ENCODE measurements at regions not wholly inside any gene's neighbourhood (a gene's known extent, or its start where the extent isn't known, plus 50 kb on each side); places are given as distances from the start of the nearest gene placed in this dataset.

DNA sequence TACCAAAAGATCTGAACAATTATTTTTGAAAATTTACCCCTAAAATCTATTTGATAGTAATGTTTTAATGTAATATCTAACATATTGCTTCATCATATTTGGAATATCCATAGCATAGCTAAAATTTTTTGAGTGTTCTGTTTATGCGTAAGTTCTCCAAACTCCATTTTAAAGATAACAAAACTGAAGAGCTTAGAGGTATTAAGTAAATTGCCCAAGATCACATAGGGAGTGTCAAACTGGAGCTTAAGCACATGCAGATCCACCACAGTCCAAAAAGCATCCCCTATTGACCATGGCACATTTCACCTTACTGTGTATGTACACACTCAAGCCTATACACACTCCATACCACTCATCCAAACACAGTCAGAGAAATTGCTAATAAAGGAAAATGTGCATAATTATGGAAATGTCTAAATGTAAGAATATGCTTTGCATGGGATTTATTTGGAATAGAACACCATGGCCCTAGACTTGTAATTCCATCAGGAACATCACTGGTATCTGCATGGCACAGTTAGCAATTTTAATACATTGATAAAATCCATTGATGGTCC lies 85.2 kb upstream of the TGFBR2 start:
- ChIA-PET CTCF (no interaction called here), POLR2A (no interaction called here)
- ATAC-seq (no peak), DNase-seq (ENCODE audit: low spot score) (no peak)
- Mint-ChIP-seq H3K27me3 (ENCODE audit: low read depth) (no peaks in the 10 kb centered on the region), H3K36me3 (no peaks in the 10 kb centered on the region), H3K9me3 (peaks cover 4% of the 10 kb centered on the region), H3K27ac (no peak overlapping the region), H3K4me3 (no peak overlapping the region), H3K4me1 (peaks cover 7% of the 10 kb centered on the region; the same call in 1 of the 2 replicates)
- TF ChIP-seq RELA (CRISPR knock-in tag; IDR thresholded peaks at IDR 0.05; ENCODE audit: borderline replicate concordance) (no peak), CBFB (CRISPR knock-in tag; IDR thresholded peaks at IDR 0.05; ENCODE audit: low read depth) (no peak), TP53 (CRISPR knock-in tag; IDR thresholded peaks at IDR 0.05) (no peak)

GRCh38 chr3:30522476-30522875 lies 83.9 kb upstream of the TGFBR2 start:
- Mint-ChIP-seq H3K27ac (no peak overlapping the region), H3K36me3 (no peaks in the 10 kb centered on the region), H3K9me3 (peaks cover 7% of the 10 kb centered on the region), H3K27me3 (ENCODE audit: low read depth) (no peaks in the 10 kb centered on the region), H3K4me1 (peaks cover 7% of the 10 kb centered on the region; the same call in 1 of the 2 replicates), H3K4me3 (no peak overlapping the region)
- DNase-seq (ENCODE audit: low spot score) (no peak), ATAC-seq (no peak)
- TF ChIP-seq, protein P1, sequence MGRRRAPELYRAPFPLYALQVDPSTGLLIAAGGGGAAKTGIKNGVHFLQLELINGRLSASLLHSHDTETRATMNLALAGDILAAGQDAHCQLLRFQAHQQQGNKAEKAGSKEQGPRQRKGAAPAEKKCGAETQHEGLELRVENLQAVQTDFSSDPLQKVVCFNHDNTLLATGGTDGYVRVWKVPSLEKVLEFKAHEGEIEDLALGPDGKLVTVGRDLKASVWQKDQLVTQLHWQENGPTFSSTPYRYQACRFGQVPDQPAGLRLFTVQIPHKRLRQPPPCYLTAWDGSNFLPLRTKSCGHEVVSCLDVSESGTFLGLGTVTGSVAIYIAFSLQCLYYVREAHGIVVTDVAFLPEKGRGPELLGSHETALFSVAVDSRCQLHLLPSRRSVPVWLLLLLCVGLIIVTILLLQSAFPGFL (CRISPR knock-in tag; IDR thresholded peaks at IDR 0.05; ENCODE audit: borderline replicate concordance): no peak
- no peak for TF ChIP-seq ZNF532 (CRISPR knock-in tag; IDR thresholded peaks at IDR 0.05; ENCODE audit: borderline replicate concordance)
- TF ChIP-seq, protein P2, sequence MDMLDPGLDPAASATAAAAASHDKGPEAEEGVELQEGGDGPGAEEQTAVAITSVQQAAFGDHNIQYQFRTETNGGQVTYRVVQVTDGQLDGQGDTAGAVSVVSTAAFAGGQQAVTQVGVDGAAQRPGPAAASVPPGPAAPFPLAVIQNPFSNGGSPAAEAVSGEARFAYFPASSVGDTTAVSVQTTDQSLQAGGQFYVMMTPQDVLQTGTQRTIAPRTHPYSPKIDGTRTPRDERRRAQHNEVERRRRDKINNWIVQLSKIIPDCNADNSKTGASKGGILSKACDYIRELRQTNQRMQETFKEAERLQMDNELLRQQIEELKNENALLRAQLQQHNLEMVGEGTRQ (CRISPR knock-in tag; IDR thresholded peaks at IDR 0.05): no peak
- no peak for TF ChIP-seq TEAD4 (CRISPR knock-in tag; IDR thresholded peaks at IDR 0.05)
- TF ChIP-seq RORB (CRISPR knock-in tag; IDR thresholded peaks at IDR 0.05): no peak
- no peak for TF ChIP-seq JAZF1 (CRISPR knock-in tag; IDR thresholded peaks at IDR 0.05)
- TF ChIP-seq, protein P3, sequence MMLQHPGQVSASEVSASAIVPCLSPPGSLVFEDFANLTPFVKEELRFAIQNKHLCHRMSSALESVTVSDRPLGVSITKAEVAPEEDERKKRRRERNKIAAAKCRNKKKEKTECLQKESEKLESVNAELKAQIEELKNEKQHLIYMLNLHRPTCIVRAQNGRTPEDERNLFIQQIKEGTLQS (CRISPR knock-in tag; conservative IDR thresholded peaks at IDR 0.05): no peak
- no peak for TF ChIP-seq NR1H2 (CRISPR knock-in tag; IDR thresholded peaks at IDR 0.05)
- TF ChIP-seq MYBL2 (CRISPR knock-in tag; IDR thresholded peaks at IDR 0.05): no peak
- TF ChIP-seq MAX (CRISPR knock-in tag; IDR thresholded peaks at IDR 0.05): no peak
- no peak for TF ChIP-seq SP1 (CRISPR knock-in tag; conservative IDR thresholded peaks at IDR 0.05)
- TF ChIP-seq SMAD3 (CRISPR knock-in tag; IDR thresholded peaks at IDR 0.05; ENCODE audit: borderline replicate concordance): no peak
- TF ChIP-seq NFATC4 (CRISPR knock-in tag; IDR thresholded peaks at IDR 0.05): no peak
- TF ChIP-seq, protein P4, sequence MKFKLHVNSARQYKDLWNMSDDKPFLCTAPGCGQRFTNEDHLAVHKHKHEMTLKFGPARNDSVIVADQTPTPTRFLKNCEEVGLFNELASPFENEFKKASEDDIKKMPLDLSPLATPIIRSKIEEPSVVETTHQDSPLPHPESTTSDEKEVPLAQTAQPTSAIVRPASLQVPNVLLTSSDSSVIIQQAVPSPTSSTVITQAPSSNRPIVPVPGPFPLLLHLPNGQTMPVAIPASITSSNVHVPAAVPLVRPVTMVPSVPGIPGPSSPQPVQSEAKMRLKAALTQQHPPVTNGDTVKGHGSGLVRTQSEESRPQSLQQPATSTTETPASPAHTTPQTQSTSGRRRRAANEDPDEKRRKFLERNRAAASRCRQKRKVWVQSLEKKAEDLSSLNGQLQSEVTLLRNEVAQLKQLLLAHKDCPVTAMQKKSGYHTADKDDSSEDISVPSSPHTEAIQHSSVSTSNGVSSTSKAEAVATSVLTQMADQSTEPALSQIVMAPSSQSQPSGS (CRISPR knock-in tag; IDR thresholded peaks at IDR 0.05; ENCODE audit: borderline replicate concordance, low read depth): no peak
- no peak for TF ChIP-seq ZSCAN18 (CRISPR knock-in tag; IDR thresholded peaks at IDR 0.05)
- no peak for TF ChIP-seq TEAD1 (CRISPR knock-in tag; IDR thresholded peaks at IDR 0.05)
- TF ChIP-seq ZNF423 (CRISPR knock-in tag; IDR thresholded peaks at IDR 0.05): no peak
- no peak for TF ChIP-seq HMGA2 (CRISPR knock-in tag; IDR thresholded peaks at IDR 0.05)
- TF ChIP-seq, protein P5, sequence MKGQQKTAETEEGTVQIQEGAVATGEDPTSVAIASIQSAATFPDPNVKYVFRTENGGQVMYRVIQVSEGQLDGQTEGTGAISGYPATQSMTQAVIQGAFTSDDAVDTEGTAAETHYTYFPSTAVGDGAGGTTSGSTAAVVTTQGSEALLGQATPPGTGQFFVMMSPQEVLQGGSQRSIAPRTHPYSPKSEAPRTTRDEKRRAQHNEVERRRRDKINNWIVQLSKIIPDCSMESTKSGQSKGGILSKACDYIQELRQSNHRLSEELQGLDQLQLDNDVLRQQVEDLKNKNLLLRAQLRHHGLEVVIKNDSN (CRISPR knock-in tag; IDR thresholded peaks at IDR 0.05): no peak
- TF ChIP-seq GRHL2 (CRISPR knock-in tag; IDR thresholded peaks at IDR 0.05; ENCODE audit: insufficient replicate concordance, severe bottlenecking): no peak
- ChIA-PET CTCF (no interaction called here), POLR2A (no interaction called here)
